ENCODE measurements at regions not wholly inside any gene's neighbourhood (a gene's known extent, or its start where the extent isn't known, plus 50 kb on each side); places are given as distances from the start of the nearest gene placed in this dataset.

- FAIRE-seq: no peak
- POLR2A ChIA-PET: interaction anchor here (1.2 kb wide), 1 partner anchor 21 kb away, joined by 7 read pairs; no protein-coding TSS in a partner anchor
- TF ChIP-seq MYC (IDR thresholded peaks at IDR 0.05; ENCODE audit: low read depth, low read length) (no peak), GATA2 (IDR thresholded peaks at IDR 0.05; ENCODE audit: insufficient read depth, insufficient read length, low read depth, low read length) (no peak), POLR2AphosphoS5 (IDR thresholded peaks at IDR 0.05; ENCODE audit: insufficient read depth, low read depth, low read length) (no peak), POLR2A (IDR thresholded peaks at IDR 0.05; ENCODE audit: low read depth, low read length) (no peak), JUN (IDR thresholded peaks at IDR 0.05; ENCODE audit: borderline replicate concordance, insufficient read depth, insufficient read length, low read depth) (no peak), FOS (IDR thresholded peaks at IDR 0.05; ENCODE audit: borderline replicate concordance, insufficient read depth, low read length) (no peak), EZH2 (IDR thresholded peaks at IDR 0.05; ENCODE audit: borderline replicate concordance, low read depth, low read length, severe bottlenecking) (no peak)
- TF ChIP-seq, protein P1, sequence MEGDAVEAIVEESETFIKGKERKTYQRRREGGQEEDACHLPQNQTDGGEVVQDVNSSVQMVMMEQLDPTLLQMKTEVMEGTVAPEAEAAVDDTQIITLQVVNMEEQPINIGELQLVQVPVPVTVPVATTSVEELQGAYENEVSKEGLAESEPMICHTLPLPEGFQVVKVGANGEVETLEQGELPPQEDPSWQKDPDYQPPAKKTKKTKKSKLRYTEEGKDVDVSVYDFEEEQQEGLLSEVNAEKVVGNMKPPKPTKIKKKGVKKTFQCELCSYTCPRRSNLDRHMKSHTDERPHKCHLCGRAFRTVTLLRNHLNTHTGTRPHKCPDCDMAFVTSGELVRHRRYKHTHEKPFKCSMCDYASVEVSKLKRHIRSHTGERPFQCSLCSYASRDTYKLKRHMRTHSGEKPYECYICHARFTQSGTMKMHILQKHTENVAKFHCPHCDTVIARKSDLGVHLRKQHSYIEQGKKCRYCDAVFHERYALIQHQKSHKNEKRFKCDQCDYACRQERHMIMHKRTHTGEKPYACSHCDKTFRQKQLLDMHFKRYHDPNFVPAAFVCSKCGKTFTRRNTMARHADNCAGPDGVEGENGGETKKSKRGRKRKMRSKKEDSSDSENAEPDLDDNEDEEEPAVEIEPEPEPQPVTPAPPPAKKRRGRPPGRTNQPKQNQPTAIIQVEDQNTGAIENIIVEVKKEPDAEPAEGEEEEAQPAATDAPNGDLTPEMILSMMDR (IDR thresholded peaks at IDR 0.05; ENCODE audit: extremely low read depth in 1 of 2, insufficient read depth in 1 of 2, low read depth in 1 of 2, low read length in 2 of 2): no peak
- TF ChIP-seq, protein P2, sequence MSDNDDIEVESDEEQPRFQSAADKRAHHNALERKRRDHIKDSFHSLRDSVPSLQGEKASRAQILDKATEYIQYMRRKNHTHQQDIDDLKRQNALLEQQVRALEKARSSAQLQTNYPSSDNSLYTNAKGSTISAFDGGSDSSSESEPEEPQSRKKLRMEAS (IDR thresholded peaks at IDR 0.05; ENCODE audit: insufficient read depth, insufficient read length): no peak
Observed at GRCh38 chr7:131131012-131131745, 196.5 kb upstream of the MKLN1 start.

More at GRCh38 chr7:131131012-131131745, 196.5 kb upstream of the MKLN1 start:
- Histone ChIP-seq H3K27me3 (ENCODE audit: control insufficient read depth in 2 of 2, insufficient read depth in 2 of 2, low read length in 2 of 2) (no peaks in the 10 kb centered on the region), H3K9me1 (replicated peaks; ENCODE audit: control insufficient read depth, extremely low read depth, insufficient read depth, low read length) (no peaks in the 10 kb centered on the region), H3K9ac (replicated peaks; ENCODE audit: extremely low read depth, insufficient read depth, low read length) (no peak overlapping the region), H3K4me3 (replicated peaks in 1 of 3; ENCODE audit: insufficient read depth in 1 of 3, low read depth in 1 of 3, low read length in 3 of 3) (no peak overlapping the region), H3K79me2 (ENCODE audit: control insufficient read depth, insufficient read depth, low read length) (no peaks in the 10 kb centered on the region), H3K4me1 (ENCODE audit: control insufficient read depth, extremely low read depth, insufficient read depth, low read length) (peaks cover 2% of the 10 kb centered on the region), H3K27ac (ENCODE audit: insufficient read depth, low read depth, low read length) (no peak overlapping the region), H4K20me1 (replicated peaks; ENCODE audit: control insufficient read depth, extremely low read depth, insufficient read depth, low read length) (no peaks in the 10 kb centered on the region), H2AFZ (ENCODE audit: low read depth, low read length) (no peak overlapping the region), H3K36me3 (ENCODE audit: control insufficient read depth in 2 of 2, extremely low read depth in 1 of 2, insufficient read depth in 2 of 2, low read length in 2 of 2) (no peaks in the 10 kb centered on the region), H3K4me2 (ENCODE audit: insufficient read depth, low read length) (no peak overlapping the region), H3K9me3 (replicated peaks; ENCODE audit: control insufficient read depth, insufficient read depth, low read length) (no peaks in the 10 kb centered on the region)
- intact Hi-C loops (cut with micrococcal nuclease): no loop called here
- BruUV-seq (replicated peaks): no TSS peak
- no peak for DNase-seq (ENCODE audit: low read depth, low spot score)
- CTCF ChIA-PET: interaction anchor here (0.6 to 1.5 kb wide), 2 partner anchors 21 to 224 kb away, joined by 3 to 7 read pairs; no protein-coding TSS in a partner anchor
- dilution Hi-C loops (cut with MboI; ENCODE audit: extremely low pct_ligation_motif_present, low sequenced_read_pairs): no loop called here
